Heart left ventricle (tissue), 16 donors: ENCODE measurements at regions not wholly inside any gene's neighbourhood (a gene's known extent, or its start where the extent isn't known, plus 50 kb on each side); places are given as distances from the start of the nearest gene placed in this dataset.

Experiments
- ATAC-seq, 4 donors: fragments of 200-7000 bp; cut with Tn5 transposase; one replicate each; pipeline ENCODE4 v1.9.1; 2020 to 2022; ENCODE audit warnings: moderate library complexity in 4 of 4, mild to moderate bottlenecking in 3 of 4, moderate number of reproducible peaks in 1 of 4
- DNase-seq, 5 donors: peaks; one replicate each; pipeline ENCODE4 v3.0.0-alpha.2; 2020
- H3K27ac ChIP-seq, 12 donors: fragments of 200-600 bp; sonication (generic) in 4 of 12; one replicate each; pipeline versions ENCODE4 v1.5.0 to v1.8.0; 2016 to 2022; ENCODE audit warnings: mild to moderate bottlenecking in 2 of 12
- H3K27me3 ChIP-seq, 9 donors: fragments of 200-600 bp; sonication (generic) in 2 of 9; one replicate each; pipeline versions ENCODE4 v1.5.1 to v1.8.0; 2016 to 2022; ENCODE audit warnings: mild to moderate bottlenecking in 3 of 9
- H3K36me3 ChIP-seq, 9 donors: fragments of 200-600 bp; sonication (generic) in 2 of 9; one replicate each; pipeline versions ENCODE4 v1.5.0 to v1.8.0; 2018 to 2022; ENCODE audit warnings: mild to moderate bottlenecking in 2 of 9
- H3K4me1 ChIP-seq, 12 donors: fragments of 200-600 bp; sonication (generic) in 4 of 12; one replicate each; pipeline versions ENCODE4 v1.5.0 to v1.8.0; 2016 to 2022; ENCODE audit warnings: mild to moderate bottlenecking in 3 of 12
- H3K4me3 ChIP-seq, 12 donors: fragments of 200-600 bp; sonication (generic) in 4 of 12; one replicate each; pipeline versions ENCODE4 v1.5.0 to v1.8.0; 2017 to 2022; ENCODE audit warnings: mild to moderate bottlenecking in 9 of 12, moderate library complexity in 4 of 12
- H3K9me3 ChIP-seq, 12 donors: fragments of 200-600 bp; sonication (generic) in 4 of 12; one replicate each; pipeline versions ENCODE4 v1.5.0 to v1.8.0; 2016 to 2022; ENCODE audit warnings: mild to moderate bottlenecking in 1 of 12
- POLR2A ChIP-seq, 2 donors: fragments of 450-650 bp; IDR thresholded peaks; one replicate each; pipeline ENCODE4 v1.6.1; 2017; ENCODE audit warnings: antibody characterized with exemption in 2 of 2, mild to moderate bottlenecking in 2 of 2, moderate library complexity in 2 of 2
- WGBS, 4 donors: extraction: QIAGEN DNeasy Blood & Tissue Kit in 2 of 4; methylation state at CpG; one replicate each; pipeline versions ENCODE4 v1.1.5 to v1.1.7; 2013 to 2018; 5-methylcytosine and 5-hydroxymethylcytosine counted together
- intact Hi-C, 10 donors: fragments of 100-400 bp; cut with DNase I; formaldehyde crosslinking; loops; one replicate each; pipeline versions ENCODE4 v1.11.1 to v1.14.2; 2022
- TF ChIP-seq, protein P1 (sequence below), 12 donors: fragments of 200-600 bp; sonication (generic) in 4 of 12; IDR thresholded peaks; one replicate each; pipeline versions ENCODE4 v1.5.0 to v1.8.0; 2018 to 2022; ENCODE audit warnings: antibody characterized with exemption in 12 of 12, mild to moderate bottlenecking in 5 of 12
- donor health status: ischemic (EF 13 %, LVEDD 7.1; RV severe dilation, severe dysfunction).
- donor health status: healthy with polysubstance abuse.
- donor health status: DM: no; HTN: yes; CAD: no.
- donor health status: DM: no; HTN: no; CAD: no.
- donor health status: ischemic (EF 25% LVEDD 6.9; RV normal size, moderate dysfunction).
- donor health status: ischemic (EF 25% LVEDD 5.7; RV mildly dilated, moderate dysfunction).
- donor health status: healthy.
- donor health status: DM: yes; HTN: yes; CAD: no.
- donor health status: ischemic (EF 35%, LVEDD 5.7; RV mildly dilated, moderate dysfunction).
- donor health status: nonischemic (EF 11% LVEDD 7.7; RV severe dilation, severe dysfunction).
- donor health status: DM: yes; HTN: yes; CAD: no.
- donor health status: PGD.
- donor health status: ischemic (EF 29% LVEDD 5.4; RV normal size, mild dysfunction).
- donor health status: nonischemic (EF 23%, LVEDD 6.1; RV moderate dilation, normal function).

DNA sequence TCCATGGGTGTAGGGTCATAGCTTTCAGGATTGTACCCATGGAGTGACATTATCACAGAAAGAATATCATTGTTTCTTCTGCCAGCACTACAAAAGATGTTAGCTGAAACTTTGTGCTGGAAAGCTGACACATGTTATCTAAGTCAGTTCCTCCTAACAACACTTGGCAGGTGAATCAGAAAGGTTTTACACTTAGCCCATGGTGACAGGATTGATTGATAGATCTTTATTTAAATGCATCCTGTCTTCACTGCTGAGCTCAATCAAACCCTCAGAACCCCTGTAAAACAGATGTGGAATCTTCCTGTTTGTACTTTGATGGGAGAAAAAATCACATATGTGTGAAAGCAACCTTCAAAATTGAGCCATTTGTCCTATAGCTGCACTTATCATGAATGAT lies 811.5 kb upstream of the ANO3 start:
- Histone ChIP-seq H3K27me3 (no peaks in the 10 kb centered on the region), H3K36me3 (no peaks in the 10 kb centered on the region), H3K4me1 (no peaks in the 10 kb centered on the region), H3K27ac (no peak overlapping the region), H3K9me3 (no peaks in the 10 kb centered on the region), H3K4me3 (no peak overlapping the region)
- intact Hi-C loops, result no loop called here
- DNase-seq, result no peak
- TF ChIP-seq POLR2A (IDR thresholded peaks at IDR 0.05), result no peak
- TF ChIP-seq, protein P1, sequence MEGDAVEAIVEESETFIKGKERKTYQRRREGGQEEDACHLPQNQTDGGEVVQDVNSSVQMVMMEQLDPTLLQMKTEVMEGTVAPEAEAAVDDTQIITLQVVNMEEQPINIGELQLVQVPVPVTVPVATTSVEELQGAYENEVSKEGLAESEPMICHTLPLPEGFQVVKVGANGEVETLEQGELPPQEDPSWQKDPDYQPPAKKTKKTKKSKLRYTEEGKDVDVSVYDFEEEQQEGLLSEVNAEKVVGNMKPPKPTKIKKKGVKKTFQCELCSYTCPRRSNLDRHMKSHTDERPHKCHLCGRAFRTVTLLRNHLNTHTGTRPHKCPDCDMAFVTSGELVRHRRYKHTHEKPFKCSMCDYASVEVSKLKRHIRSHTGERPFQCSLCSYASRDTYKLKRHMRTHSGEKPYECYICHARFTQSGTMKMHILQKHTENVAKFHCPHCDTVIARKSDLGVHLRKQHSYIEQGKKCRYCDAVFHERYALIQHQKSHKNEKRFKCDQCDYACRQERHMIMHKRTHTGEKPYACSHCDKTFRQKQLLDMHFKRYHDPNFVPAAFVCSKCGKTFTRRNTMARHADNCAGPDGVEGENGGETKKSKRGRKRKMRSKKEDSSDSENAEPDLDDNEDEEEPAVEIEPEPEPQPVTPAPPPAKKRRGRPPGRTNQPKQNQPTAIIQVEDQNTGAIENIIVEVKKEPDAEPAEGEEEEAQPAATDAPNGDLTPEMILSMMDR (IDR thresholded peaks at IDR 0.05), result no peak
- ATAC-seq, result no peak

DNA sequence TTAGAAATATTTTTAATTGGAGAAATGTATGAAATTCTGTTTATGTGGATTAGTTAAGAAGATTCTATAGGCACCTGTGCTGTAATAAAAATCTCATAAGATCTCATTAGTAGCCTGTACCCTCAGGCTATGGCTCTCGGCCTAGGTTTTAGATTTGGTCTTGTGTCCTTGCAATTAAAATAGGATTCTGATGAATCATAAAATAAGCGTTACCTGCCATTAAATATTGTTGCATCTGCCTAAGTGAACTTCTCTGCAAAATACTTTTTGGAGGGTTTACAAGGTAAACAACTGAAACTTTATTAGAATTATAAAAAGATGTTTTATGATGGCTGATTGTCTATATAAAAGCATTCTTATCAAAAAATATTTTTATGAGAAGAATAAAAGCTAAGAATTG lies 804.1 kb upstream of the ANO3 start:
- Histone ChIP-seq H3K4me3 (no peak overlapping the region), H3K4me1 (no peaks in the 10 kb centered on the region), H3K27me3 (no peaks in the 10 kb centered on the region), H3K9me3 (no peaks in the 10 kb centered on the region), H3K27ac (no peak overlapping the region), H3K36me3 (no peaks in the 10 kb centered on the region)
- intact Hi-C loops, result no loop called here
- DNase-seq (no peak), ATAC-seq (no peak)
- no peak for TF ChIP-seq POLR2A (IDR thresholded peaks at IDR 0.05)
- TF ChIP-seq, protein P1 (IDR thresholded peaks at IDR 0.05), result no peak
- WGBS, 4 donors, result 83 to 88% (median 86%) methylated on average over 2 of the region's 2 CpGs

DNA sequence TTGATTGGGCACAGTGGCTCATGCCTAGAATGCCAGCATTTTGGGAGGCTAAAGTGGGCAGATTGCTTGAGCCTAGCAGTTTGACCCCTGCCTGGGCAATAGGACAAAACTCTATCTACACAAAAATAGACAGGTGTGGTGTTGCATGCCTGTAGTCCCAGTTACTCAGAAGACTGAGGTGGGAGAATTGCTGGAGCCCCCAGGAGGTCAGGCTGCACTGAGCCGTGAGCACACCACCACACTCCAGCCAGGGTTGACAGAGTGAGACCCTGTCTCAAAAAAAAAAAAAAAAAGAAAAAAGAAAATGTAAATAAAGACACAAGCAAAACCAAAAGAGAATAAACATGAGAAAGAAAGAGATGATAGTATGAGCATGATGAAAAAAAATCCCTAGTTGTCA lies 802.4 kb upstream of the ANO3 start:
- WGBS, 4 donors, result 0 to 78% (median 63%) methylated on average over 1 of the region's 1 CpG
- intact Hi-C loops, result no loop called here
- Histone ChIP-seq H3K27me3 (no peaks in the 10 kb centered on the region), H3K36me3 (no peaks in the 10 kb centered on the region), H3K27ac (no peak overlapping the region), H3K4me1 (no peaks in the 10 kb centered on the region), H3K9me3 (no peaks in the 10 kb centered on the region), H3K4me3 (no peak overlapping the region)
- DNase-seq (no peak), ATAC-seq (no peak)
- TF ChIP-seq, protein P1 (IDR thresholded peaks at IDR 0.05), result no peak
- TF ChIP-seq POLR2A (IDR thresholded peaks at IDR 0.05), result no peak

DNA sequence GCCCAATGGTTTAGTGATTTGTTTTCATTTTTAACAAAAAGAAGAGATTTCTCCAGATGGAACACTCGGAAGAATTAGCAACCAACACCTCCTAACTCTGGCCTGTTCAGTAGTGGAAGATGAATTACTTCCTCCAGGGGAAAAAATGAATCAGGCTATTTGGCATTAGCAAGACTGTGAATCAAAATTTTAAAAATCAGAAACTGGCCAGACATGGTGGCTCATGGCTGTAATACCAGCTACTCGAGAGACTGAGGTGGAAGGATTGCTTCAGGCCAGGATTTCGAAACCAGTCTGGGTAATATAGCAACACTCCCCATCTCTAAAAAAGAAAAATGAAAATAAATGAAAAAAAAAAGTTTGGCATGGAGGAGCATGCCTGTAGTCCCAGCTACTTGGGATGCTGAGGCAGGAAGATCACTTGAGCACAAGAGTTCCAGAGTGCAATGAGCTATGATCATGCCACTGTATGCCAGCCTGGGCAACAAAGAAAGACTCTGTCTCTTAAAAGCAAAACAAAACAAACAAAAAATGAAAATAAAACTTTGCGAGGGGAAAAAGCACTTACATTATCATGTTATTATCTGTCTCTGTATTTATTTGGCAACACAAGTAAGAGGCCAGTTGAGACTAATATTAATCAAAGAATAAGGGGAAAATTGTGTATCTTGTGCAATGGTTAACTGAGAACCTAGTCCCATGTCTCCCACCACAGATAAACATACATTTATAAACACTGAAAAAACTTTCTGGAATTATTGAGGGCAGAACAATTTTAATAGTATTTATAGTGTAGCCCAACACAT lies 796.3 kb upstream of the ANO3 start:
- no peaks in the 10 kb centered on the region for H3K4me1 ChIP-seq
- TF ChIP-seq POLR2A (IDR thresholded peaks at IDR 0.05), result no peak
- TF ChIP-seq, protein P1 (IDR thresholded peaks at IDR 0.05), result no peak
- peak in 1 of 5 donors; percentile 22 for DNase-seq
- H3K27me3 ChIP-seq, result no peaks in the 10 kb centered on the region
- peak overlapping the region in 2 of 12 donors; percentile 16 to 18 for H3K27ac ChIP-seq
- intact Hi-C loops, result loop anchor here in 1 of 10 donors (10.0 kb wide), 1 partner anchor 59 kb away; no protein-coding TSS in a partner anchor
- WGBS, 4 donors, result 58 to 68% (median 65%) methylated on average over 4 of the region's 4 CpGs
- H3K36me3 ChIP-seq, result no peaks in the 10 kb centered on the region
- no peak overlapping the region for H3K4me3 ChIP-seq
- ATAC-seq, result peak; percentile 42 to 92 (median 68)
- H3K9me3 ChIP-seq, result no peaks in the 10 kb centered on the region
